A172 (cell line): ENCODE measurements at regions not wholly inside any gene's neighbourhood (a gene's known extent, or its start where the extent isn't known, plus 50 kb on each side); places are given as distances from the start of the nearest gene placed in this dataset.
"Not testable (repeated sequence)": the region's sequence is repeated elsewhere in the genome, so short reads cannot be mapped to it uniquely, and the experiment has no call there.

Source experiments
- DNase-seq: peaks from one replicate; pipeline ENCODE4 v3.0.0-alpha.2; 2015; ENCODE audit warnings: low spot score

DNA sequence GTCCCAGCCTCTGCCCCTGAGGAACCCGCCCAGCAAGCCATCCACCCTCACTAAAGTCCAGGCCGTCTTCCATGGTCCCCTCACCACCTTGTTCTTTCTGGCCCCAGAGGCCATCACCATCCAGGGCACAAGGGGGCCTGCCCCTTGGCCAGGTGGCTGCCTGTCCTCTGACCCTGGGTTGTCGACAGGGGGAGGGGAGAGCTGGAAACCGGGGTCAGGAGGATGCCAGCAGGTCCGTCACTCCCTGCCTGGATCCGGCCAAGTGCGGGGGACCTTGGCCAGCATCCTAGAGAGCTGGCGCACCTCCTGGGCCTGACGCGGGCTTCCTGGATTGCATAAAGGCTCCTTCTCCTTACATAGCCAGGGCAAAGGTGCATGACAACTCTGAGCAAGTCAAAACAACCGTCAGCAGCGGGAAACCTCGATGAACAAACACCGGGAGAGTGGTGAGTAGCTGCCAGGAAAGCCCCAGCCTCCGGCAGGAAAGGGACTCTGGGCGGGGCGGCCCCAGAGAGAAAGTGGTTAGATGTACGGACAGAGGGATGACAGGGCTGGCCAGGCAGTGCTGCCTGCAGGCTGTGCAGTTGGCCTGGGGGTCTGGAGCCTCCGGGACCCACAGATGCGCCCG lies 4461.2 kb upstream of the TPTE start:
- not testable (repeated sequence) for DNase-seq

GRCh38 chr21:6066320-6066985 lies 4454.9 kb upstream of the TPTE start:
- not testable (repeated sequence) for DNase-seq

- not testable (repeated sequence) for DNase-seq
These were observed 4453.1 kb upstream of the TPTE start for GRCh38 chr21:6068098-6068831.

DNA sequence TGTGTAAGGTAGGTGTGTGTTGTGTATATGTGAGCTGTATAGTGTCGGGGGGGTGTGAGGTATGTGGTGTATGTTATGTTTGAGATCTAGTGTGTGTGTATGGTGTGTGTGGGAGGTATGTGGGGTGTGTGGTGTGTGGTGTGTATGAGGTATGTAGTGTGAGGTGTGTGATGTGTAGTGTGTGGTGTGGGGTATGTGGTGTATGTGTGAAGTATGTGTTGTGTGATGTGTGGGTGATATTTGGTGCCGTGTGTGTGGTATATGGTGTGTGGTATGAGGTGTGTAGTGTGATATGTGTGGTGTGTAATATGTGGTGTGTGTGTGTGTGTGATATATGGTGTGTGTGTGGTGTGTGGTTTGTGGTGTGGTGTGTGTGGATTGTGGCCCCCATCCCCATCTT lies 4451.2 kb upstream of the TPTE start:
- DNase-seq = not testable (repeated sequence)

DNA sequence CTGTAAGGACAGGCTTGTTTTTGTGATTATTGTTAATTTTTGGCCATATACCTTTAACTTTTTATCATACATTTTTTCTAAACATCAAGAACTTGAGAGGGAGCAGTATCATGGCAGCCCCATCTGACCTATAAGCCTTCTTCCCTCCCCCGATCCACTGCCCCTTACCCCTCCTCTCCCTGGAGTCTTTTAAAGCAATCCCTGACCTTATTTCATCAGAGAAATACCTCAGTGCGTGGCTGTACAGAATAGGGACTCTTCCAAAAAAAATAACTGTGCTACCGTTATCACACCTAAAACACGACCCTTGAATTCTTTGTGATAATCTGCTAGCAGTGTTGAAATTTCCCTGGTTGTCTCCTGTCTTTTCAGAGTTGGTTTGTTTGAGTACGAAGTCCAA lies 4448.7 kb upstream of the TPTE start:
- DNase-seq = not testable (repeated sequence)

- DNase-seq = not testable (repeated sequence)
These were observed 4447.2 kb upstream of the TPTE start for GRCh38 chr21:6073993-6074705.

DNA sequence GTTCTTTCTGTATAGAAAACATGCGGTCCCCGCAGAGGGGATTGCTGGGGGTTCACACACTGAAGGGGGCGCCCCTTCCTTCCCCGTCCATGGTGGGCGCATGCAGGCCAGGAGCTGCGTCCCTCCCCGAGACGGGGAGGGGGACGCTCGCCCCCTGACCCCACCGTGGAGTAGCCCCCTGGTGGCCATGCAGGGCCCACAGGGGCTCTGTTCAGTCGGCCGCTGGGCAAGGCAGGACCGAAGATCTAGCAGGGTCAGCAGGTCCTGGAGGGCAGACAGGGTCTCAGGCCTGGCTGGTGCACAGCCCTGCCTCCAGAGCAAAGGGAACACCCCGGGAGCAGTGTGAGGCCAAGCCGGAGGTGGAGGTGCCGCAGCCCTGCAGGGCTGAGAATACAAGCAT lies 4446.4 kb upstream of the TPTE start:
- not testable (repeated sequence) for DNase-seq

GRCh38 chr21:6075627-6076208 lies 4445.7 kb upstream of the TPTE start:
- DNase-seq = not testable (repeated sequence)

- not testable (repeated sequence) for DNase-seq
These were observed 4444.0 kb upstream of the TPTE start for GRCh38 chr21:6077358-6077757.

DNA sequence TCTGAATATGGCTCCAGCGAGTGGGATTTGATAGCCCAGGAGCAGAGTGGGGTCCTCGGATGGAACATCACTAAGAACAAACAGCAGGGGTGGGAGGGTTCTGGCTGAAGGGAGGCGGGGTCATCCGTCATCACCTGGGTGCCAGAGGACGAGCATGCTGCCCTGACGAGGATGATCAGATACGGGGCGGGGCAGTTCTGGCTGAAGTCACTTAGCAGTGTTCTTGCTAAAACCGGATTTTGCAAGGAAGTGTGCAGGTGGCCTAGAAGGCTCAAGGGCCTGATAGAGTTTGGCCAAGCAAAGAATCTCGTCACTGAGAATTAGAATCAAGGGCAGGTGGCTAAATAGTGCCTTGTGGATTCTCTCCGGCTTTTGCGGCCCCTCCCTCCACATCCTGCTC lies 4442.5 kb upstream of the TPTE start:
- DNase-seq = not testable (repeated sequence)

DNA sequence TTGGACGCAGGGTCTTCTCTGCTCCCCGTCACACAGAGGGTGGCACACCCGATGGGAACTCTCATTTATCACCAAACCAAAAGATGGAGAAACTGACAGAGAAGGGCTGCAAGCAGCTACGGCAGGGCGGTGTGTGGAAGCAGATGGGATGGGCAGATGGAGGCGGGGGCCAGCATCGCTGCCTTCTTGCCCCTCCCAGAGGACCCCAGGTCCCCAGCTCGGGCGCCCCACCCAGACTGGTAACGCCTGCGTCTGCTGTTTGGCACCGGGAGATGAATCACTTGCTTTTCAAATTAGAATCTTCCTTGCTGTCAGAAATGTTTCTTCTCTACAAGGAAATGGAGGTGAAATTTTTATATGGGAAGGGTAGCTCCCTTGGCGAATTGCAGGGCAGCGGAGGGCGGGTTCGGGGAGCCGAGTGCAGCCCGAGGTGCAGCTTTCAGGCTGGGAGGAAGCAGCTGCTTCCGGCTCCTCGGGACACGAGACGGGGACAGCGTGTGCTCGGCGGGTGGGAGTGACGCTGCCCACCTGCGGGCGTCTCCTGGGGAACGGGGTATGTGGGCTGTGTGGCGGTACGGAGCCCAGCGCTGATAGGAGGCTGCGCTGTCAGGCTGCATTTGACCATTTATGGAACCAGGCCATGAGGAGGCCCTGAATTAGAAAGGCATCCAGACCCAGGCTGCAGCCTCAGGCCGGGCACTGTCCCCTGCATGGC lies 4440.3 kb upstream of the TPTE start:
- DNase-seq = not testable (repeated sequence)

DNA sequence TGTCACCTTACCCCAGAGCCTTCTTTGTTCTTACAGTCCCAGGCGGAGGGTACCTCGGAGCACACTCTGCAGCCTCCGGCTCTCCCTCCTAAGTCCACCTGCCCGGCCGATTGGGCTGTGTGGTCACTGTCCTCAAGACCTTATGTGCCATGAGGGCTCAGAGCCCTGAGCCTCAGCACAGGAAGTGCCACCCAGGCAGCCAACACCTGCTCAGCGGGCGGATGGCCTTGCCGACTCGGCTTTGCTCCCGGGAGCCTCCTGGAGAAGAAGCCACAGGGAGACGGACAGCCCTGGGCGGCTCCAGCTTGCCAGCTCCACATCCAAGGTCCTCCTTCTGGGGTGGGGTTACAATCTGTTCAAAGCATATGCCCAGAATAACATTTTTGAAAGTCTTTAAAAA lies 4439.2 kb upstream of the TPTE start:
- not testable (repeated sequence) for DNase-seq

- DNase-seq = not testable (repeated sequence)
These were observed 4437.7 kb upstream of the TPTE start for GRCh38 chr21:6083574-6084120.

GRCh38 chr21:6086038-6086437 lies 4435.3 kb upstream of the TPTE start:
- not testable (repeated sequence) for DNase-seq

GRCh38 chr21:6087579-6088178 lies 4433.7 kb upstream of the TPTE start:
- DNase-seq = not testable (repeated sequence)

DNA sequence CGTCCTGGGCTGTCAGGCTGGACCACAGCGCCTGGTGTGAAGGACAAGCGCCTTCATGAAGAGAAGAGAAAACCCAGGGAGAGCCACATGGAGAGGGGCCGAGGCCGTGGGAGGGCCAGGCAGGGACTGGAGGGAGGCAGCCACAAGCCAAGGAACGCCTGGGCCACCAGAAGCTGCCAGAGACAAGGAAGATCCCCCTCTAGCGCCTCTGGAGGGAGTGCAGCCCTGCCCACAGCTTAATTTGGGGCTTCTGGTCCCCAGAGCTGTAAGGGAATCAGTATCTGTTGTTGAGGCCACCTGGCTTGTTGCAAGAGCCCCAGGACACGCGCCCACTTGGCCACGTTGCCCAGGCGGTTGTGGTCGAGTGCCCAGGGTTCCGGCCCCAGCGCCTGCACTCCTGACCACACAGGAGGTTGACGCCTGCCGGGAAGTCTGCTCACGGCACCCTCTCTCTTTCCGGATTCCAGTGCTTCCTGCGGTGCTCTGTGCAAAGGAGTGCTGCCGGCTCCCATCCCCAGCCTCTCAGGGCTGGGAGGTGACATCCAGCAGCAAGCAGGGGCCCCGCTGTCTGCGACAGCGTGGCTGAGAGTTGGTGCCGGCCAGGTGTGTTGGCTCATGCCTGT lies 4431.0 kb upstream of the TPTE start:
- not testable (repeated sequence) for DNase-seq

DNA sequence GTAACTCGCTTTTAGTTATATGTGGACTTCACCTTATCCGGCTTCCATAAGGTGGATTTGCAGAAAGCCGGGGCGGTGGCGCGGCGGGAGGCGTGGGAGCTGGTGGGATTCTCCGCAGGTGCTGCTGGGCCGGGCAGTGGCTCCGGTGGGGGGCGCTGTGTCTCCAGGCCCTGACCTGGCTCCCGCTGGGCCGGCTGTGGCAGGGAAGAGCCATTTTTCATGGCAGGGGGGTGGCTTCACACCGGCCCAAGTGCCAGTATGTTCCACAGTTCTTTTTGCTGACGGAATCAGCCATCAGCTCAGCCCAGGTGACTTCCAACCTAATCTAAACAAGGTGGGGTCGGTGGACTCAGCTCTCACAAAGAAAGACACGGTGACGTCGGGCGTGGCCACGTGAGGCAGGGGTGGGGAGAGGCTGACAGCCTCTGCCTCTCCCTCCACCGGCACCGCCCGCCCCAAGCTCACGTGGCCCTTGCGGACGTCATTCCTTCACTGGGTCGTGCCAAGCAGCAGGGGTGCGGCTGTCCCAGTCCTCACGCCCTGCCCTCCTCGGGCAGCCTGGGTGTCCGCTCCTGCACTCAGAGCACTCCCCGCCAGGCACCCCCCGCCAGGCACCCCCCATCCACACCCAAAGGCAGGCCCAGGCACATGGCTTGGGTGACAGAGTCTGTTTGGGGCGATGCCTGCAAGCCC lies 4429.9 kb upstream of the TPTE start:
- not testable (repeated sequence) for DNase-seq

DNA sequence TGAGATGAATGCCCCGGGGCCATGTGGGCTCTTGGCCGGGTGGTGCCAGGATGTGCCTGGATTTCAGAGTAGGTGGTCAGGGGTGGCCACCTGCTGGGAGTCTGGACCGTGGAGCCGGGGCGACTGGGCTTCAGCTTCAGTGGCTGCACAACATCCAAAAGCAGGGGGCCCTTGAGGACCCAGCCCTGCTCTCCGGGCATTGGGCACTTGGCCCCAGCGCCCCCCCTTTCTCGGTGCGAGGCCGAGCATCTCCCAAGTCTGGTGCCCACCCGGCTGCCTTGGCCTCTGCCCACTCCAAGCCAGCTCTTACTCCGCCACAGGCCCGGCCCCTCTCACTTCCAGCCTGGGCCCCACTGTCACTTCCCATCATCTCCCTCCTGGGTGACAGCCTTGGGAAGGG lies 4429.0 kb upstream of the TPTE start:
- DNase-seq = not testable (repeated sequence)

GRCh38 chr21:6093419-6093818 lies 4428.0 kb upstream of the TPTE start:
- not testable (repeated sequence) for DNase-seq
